GM10266 (cell line): ENCODE measurements at regions not wholly inside any gene's neighbourhood (a gene's known extent, or its start where the extent isn't known, plus 50 kb on each side); places are given as distances from the start of the nearest gene placed in this dataset.
"Not testable (repeated sequence)": the region's sequence is repeated elsewhere in the genome, so short reads cannot be mapped to it uniquely, and the experiment has no call there.

Source experiments
- DNase-seq: peaks from one replicate; pipeline ENCODE4 v3.0.0; 2012; ENCODE audit errors: extremely low spot score
- TF ChIP-seq, protein P1 (sequence below): IDR thresholded peaks from 2 replicates; pipeline ENCODE4 v1.5.1; 2012; ENCODE audit warnings: mild to moderate bottlenecking, low read depth; ENCODE audit not compliant: control insufficient read depth, insufficient read depth; ENCODE audit errors: missing control alignments

DNA sequence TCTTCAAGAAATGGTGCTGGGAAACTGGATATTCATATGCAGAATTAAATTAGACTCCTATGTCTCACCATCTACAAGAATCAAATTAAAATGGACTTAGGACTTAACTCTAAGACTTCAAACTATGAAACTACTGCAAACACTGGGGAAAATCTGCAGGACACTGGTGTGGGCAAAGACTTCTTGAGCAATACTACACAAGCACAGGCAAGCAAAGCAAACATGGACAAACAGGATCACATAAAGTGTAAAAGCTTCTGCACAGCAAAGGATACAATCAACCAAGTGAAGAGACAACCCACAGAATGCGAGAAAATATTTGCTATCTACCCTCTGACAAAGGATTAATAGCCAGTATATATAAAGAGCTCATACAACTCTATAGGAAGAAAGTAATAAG, 1161.1 kb upstream of the CITED2 start:
- DNase-seq: no peak
- TF ChIP-seq, protein P1, sequence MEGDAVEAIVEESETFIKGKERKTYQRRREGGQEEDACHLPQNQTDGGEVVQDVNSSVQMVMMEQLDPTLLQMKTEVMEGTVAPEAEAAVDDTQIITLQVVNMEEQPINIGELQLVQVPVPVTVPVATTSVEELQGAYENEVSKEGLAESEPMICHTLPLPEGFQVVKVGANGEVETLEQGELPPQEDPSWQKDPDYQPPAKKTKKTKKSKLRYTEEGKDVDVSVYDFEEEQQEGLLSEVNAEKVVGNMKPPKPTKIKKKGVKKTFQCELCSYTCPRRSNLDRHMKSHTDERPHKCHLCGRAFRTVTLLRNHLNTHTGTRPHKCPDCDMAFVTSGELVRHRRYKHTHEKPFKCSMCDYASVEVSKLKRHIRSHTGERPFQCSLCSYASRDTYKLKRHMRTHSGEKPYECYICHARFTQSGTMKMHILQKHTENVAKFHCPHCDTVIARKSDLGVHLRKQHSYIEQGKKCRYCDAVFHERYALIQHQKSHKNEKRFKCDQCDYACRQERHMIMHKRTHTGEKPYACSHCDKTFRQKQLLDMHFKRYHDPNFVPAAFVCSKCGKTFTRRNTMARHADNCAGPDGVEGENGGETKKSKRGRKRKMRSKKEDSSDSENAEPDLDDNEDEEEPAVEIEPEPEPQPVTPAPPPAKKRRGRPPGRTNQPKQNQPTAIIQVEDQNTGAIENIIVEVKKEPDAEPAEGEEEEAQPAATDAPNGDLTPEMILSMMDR: no peak

DNA sequence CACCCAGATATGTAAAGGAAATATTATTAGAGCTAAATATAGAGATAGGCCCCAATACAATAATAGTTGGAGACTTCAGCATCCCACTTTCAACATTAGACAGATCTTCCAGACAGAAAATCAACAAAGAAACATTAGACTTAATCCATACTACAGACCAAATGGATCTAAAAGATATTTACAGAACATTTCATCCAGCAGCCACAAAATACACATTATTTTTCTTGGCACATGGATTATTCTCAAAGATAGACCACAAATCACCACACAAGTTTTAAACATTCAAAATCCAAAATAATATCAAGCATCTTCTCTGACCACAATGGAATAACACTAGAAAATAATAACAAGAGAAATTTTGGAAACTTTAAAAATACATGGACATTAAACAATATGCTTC, 1159.1 kb upstream of the CITED2 start:
- no peak for DNase-seq
- TF ChIP-seq, protein P1: no peak

DNA sequence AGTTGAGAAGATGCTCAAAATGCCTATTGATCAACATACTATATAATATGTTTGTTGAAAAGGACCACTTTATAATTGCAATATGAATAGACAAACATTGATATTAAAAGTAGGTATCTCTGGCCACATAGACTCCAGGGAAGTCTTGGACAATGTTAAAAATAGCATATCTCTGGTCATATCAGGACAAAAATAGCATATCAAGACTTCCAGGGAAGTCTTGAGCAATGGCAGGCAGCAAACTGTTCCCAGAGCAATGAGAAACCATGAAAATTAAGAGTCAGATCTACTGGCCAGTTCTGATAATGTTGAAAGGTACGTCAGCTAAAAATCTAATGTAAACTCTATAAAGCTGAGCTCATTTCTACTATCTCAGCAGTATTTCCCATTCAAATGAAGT, 1130.3 kb upstream of the CITED2 start:
- TF ChIP-seq, protein P1: no peak
- DNase-seq: no peak

DNA sequence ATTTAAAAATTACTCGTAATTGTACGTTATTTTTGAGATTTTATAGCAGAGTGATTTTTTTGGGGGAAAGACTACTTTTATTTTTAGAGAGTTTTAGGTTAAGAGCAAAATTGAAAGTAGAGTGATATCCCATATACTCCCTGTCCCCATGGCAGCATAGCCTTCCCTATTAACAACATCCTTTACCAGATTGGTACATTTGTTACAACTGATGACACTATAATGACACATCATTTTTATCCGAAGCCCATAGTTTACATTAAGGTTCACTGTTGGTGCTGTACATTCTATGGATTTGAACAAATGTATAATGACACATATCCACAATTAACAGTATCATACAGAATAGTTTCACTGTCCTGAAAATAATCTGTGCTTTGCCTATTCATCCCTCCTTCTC, 1126.4 kb upstream of the CITED2 start:
- TF ChIP-seq, protein P1: no peak
- DNase-seq: no peak

DNA sequence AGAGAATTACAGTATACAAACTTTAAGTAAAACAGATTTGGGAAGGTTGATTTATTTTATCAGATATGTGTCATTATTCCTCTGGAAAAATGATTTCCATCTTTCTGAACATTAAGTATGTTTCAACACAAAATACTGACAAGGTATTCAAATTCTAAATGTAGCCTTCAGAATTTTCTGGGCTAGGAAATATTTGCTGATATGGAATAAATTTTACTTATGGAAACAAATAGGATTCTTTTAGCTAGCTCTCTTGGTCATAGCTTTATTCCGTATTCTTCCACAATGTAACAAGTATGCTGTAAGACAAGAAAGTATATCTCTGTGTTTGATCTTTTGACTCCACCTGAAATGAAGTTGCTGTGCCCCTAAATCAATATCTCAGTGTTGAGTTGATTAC, 1125.2 kb upstream of the CITED2 start:
- no peak for DNase-seq
- TF ChIP-seq, protein P1: no peak

DNA sequence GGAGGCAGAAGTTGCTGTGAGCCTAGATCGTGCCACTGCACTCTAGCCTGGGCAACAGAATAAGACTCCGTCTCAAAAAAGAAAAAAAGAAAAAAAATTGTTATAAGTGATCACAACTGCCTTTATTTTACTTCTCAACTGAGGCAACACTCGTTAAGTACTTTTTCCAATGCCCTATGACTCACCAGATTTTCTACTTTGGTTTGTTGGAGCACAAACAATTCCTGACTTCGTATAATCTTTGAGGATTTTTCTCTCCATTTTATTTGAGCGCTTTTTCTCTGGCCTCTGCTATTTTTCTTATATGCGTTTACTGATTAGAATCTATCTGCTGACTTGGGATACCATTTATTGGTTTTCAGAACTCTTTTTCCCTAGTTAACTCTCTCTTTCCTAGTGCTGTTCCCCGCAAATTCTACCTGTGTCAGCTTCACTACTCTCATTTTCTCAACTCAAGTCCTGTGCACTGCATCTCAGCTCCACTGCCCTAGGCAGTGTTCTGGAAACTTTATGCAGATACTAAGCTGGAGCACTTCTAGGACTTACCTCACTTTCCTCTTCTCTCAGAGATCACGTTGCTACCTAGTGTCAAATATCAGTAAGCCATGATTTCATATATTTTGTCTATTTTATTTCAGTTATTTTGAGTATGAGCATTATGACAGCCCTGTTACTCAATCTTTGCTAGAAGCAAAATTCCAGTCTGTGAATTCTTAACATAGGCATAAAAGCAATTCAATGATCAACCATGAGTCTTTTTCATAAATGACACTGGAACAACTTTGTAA, 1120.1 kb upstream of the CITED2 start:
- DNase-seq: no peak
- TF ChIP-seq, protein P1: no peak

DNA sequence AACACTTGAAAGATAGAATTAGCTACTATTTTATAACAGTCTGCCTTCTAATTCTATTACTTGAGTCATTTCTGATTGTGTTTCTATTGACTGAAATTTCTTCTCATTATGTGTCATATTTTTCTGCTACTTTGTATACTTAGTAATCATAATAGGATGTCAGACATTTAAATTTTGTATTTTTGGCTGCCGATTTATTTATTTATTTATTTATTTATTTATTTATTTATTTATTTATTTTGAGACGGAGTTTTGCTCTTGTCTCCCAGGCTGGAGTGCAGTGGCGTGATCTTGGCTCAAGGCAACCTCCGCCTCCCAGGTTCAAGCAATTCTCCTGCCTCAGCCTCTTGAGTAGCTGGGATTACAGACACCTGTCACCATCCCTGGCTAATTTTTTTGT, 1119.0 kb upstream of the CITED2 start:
- DNase-seq: not testable (repeated sequence)

DNA sequence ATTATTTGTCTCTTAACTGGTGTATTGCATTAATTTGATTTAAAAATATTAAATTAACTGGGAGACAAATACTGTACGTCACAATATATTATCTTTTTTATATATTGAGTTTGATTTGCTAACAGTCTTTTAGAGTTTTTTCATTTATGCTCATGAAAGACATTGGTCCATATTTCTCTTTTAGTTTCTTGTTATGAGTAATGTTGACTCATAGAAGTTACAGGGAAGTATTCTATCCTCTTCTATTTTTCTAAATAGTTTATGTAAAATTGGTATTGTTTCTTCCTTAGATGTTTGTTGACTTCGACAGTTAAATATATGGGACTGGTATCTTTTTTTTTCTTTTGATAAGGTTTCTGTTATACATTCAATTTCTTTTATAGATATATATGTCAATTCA, 1115.6 kb upstream of the CITED2 start:
- TF ChIP-seq, protein P1: no peak
- DNase-seq: no peak
